Esophagus squamous epithelium (tissue), 5 donors: ENCODE measurements at regions not wholly inside any gene's neighbourhood (a gene's known extent, or its start where the extent isn't known, plus 50 kb on each side); places are given as distances from the start of the nearest gene placed in this dataset.
A peak's percentile ranks its signal among the peaks of the same experiment; 100 is the strongest.

Experiments
- DNase-seq: peaks from one replicate; lab custom pipeline; 2025; lab: John Stamatoyannopoulos, UW
- H3K27ac ChIP-seq, 4 donors: fragments of 200-600 bp; sonication (generic); one replicate each; pipeline ENCODE4 v1.5.1; 2016 to 2019; ENCODE audit warnings: mild to moderate bottlenecking in 1 of 4
- H3K27me3 ChIP-seq, 4 donors: fragments of 200-600 bp; sonication (generic); 1 replicate in 3 of 4; 2 replicates in 1 of 4; pipeline versions ENCODE4 v1.5.1 to v1.6.0; 2017 to 2021; ENCODE audit warnings: antibody characterized with exemption in 1 of 4
- H3K36me3 ChIP-seq, 3 donors: fragments of 200-600 bp; sonication (generic); one replicate each; pipeline ENCODE4 v1.5.1; 2016 to 2019
- H3K4me1 ChIP-seq, 3 donors: fragments of 200-600 bp; sonication (generic); one replicate each; pipeline ENCODE4 v1.5.1; 2017 to 2019
- H3K4me3 ChIP-seq, 4 donors: fragments of 200-600 bp; sonication (generic); 1 replicate in 3 of 4; 2 replicates in 1 of 4; pipeline ENCODE4 v1.5.1; 2016 to 2019; ENCODE audit warnings: mild to moderate bottlenecking in 2 of 4, moderate library complexity in 1 of 4
- H3K9me3 ChIP-seq, 3 donors: fragments of 200-600 bp; sonication (generic); one replicate each; pipeline ENCODE4 v1.5.1; 2016 to 2019
- CTCF ChIP-seq, 6 experiments: fragments of 450-650 bp in 4 of 6; fragments of 200-600 bp in 2 of 6; sonication (generic) in 2 of 6; IDR thresholded peaks; one replicate each; pipeline ENCODE4 v1.5.1; 2016 to 2019; ENCODE audit warnings: antibody characterized with exemption in 6 of 6, mild to moderate bottlenecking in 4 of 6, moderate library complexity in 4 of 6
- POLR2A ChIP-seq, 4 donors: fragments of 450-650 bp; IDR thresholded peaks; one replicate each; pipeline ENCODE4 v1.6.1; 2017; ENCODE audit warnings: antibody characterized with exemption in 4 of 4, mild to moderate bottlenecking in 4 of 4, moderate library complexity in 3 of 4
- WGBS, 2 donors: methylation state at CpG; one replicate each; pipeline ENCODE4 v1.1.5; 2018; 5-methylcytosine and 5-hydroxymethylcytosine counted together
- intact Hi-C: fragments of 100-400 bp; cut with DNase I; formaldehyde crosslinking; loops from one replicate; pipeline ENCODE4 v1.15.0; 2022
- donor health status: DM: yes; HTN: yes; CAD: no.

- Histone ChIP-seq H3K4me1 (no peaks in the 10 kb centered on the region), H3K36me3 (no peaks in the 10 kb centered on the region), H3K27ac (no peak overlapping the region), H3K4me3 (no peak overlapping the region), H3K9me3 (peaks cover 0 to 29% (median 8%) of the 10 kb centered on the region in 3 donors), H3K27me3 (no peaks in the 10 kb centered on the region)
- intact Hi-C loops: no loop called here
- WGBS, 2 donors: 57 to 69% methylated on average over 4 of the region's 4 CpGs
- TF ChIP-seq CTCF (IDR thresholded peaks at IDR 0.05) (no peak), POLR2A (IDR thresholded peaks at IDR 0.05) (no peak)
- DNase-seq: no peak
Observed at GRCh38 chr6:93040375-93040774, 379.0 kb downstream of the EPHA7 start.

- DNase-seq: no peak
- Histone ChIP-seq H3K9me3 (peaks cover 0 to 34% (median 8%) of the 10 kb centered on the region in 3 donors), H3K36me3 (no peaks in the 10 kb centered on the region), H3K27me3 (no peaks in the 10 kb centered on the region), H3K4me1 (no peaks in the 10 kb centered on the region), H3K4me3 (no peak overlapping the region), H3K27ac (no peak overlapping the region)
- TF ChIP-seq CTCF (IDR thresholded peaks at IDR 0.05) (peak in 1 of 6 experiments; percentile 16), POLR2A (IDR thresholded peaks at IDR 0.05) (no peak)
- intact Hi-C loops: no loop called here
- 100% methylated on average over 1 of the region's 1 CpG; no CpG with 5 or more reads in 1 of the 2 donors for WGBS, 2 donors
Observed at GRCh38 chr6:93036835-93037234, 382.5 kb downstream of the EPHA7 start.

GRCh38 chr6:93035756-93036155 lies 383.6 kb downstream of the EPHA7 start:
- DNase-seq: no peak
- intact Hi-C loops: no loop called here
- Histone ChIP-seq H3K36me3 (no peaks in the 10 kb centered on the region), H3K4me1 (no peaks in the 10 kb centered on the region), H3K4me3 (no peak overlapping the region), H3K9me3 (peaks cover 0 to 34% (median 8%) of the 10 kb centered on the region in 3 donors), H3K27ac (no peak overlapping the region), H3K27me3 (no peaks in the 10 kb centered on the region)
- TF ChIP-seq CTCF (IDR thresholded peaks at IDR 0.05) (no peak), POLR2A (IDR thresholded peaks at IDR 0.05) (no peak)

GRCh38 chr6:93021235-93021915 lies 398.0 kb downstream of the EPHA7 start:
- H3K9me3 ChIP-seq: peaks cover 0 to 3% (median 0%) of the 10 kb centered on the region in 3 donors
- H3K27ac ChIP-seq: no peak overlapping the region
- no peak overlapping the region for H3K4me3 ChIP-seq
- WGBS, 2 donors: 62 to 76% methylated on average over 7 of the region's 7 CpGs
- TF ChIP-seq POLR2A (IDR thresholded peaks at IDR 0.05): no peak
- no peak for TF ChIP-seq CTCF (IDR thresholded peaks at IDR 0.05)
- intact Hi-C loops: no loop called here
- no peaks in the 10 kb centered on the region for H3K36me3 ChIP-seq
- H3K4me1 ChIP-seq: no peaks in the 10 kb centered on the region
- no peaks in the 10 kb centered on the region for H3K27me3 ChIP-seq
- no peak for DNase-seq

- no peak for DNase-seq
- WGBS, 2 donors: 59 to 69% methylated on average over 1 of the region's 1 CpG
Observed at GRCh38 chr6:93017626-93018025, 401.7 kb downstream of the EPHA7 start.

More at GRCh38 chr6:93017626-93018025, 401.7 kb downstream of the EPHA7 start:
- Histone ChIP-seq H3K4me3 (no peak overlapping the region), H3K9me3 (no peaks in the 10 kb centered on the region), H3K4me1 (no peaks in the 10 kb centered on the region), H3K27me3 (no peaks in the 10 kb centered on the region), H3K36me3 (no peaks in the 10 kb centered on the region), H3K27ac (no peak overlapping the region)
- no peak for TF ChIP-seq CTCF (IDR thresholded peaks at IDR 0.05)
- no peak for TF ChIP-seq POLR2A (IDR thresholded peaks at IDR 0.05)
- intact Hi-C loops: no loop called here
